Smooth muscle cell (in vitro differentiated cells): ENCODE measurements at regions not wholly inside any gene's neighbourhood (a gene's known extent, or its start where the extent isn't known, plus 50 kb on each side); places are given as distances from the start of the nearest gene placed in this dataset.

Experiments used
- DNase-seq: peaks from one replicate; lab custom pipeline; 2025; ENCODE audit not compliant: unreplicated experiment; lab: John Stamatoyannopoulos, UW
- H2AFZ ChIP-seq: fragments of 200-600 bp; sonication (generic); 2 replicates; pipeline ENCODE4 v1.6.0; 2016; ENCODE audit warnings: antibody characterized with exemption, low read depth, mild to moderate bottlenecking
- H3F3A ChIP-seq: fragments of 200-600 bp; sonication (generic); 2 replicates; pipeline ENCODE4 v1.6.0; 2017; ENCODE audit warnings: antibody characterized with exemption, low read depth
- H3K27ac ChIP-seq: fragments of 200-600 bp; sonication (generic); 2 replicates; pipeline ENCODE4 v1.5.1; 2016; ENCODE audit warnings: low read depth, mild to moderate bottlenecking
- H3K27me3 ChIP-seq: fragments of 200-600 bp; sonication (generic); 2 replicates; pipeline ENCODE4 v1.6.1; 2016; ENCODE audit warnings: low read depth, mild to moderate bottlenecking
- H3K36me3 ChIP-seq: fragments of 200-600 bp; sonication (generic); 2 replicates; pipeline ENCODE4 v1.5.1; 2016; ENCODE audit warnings: low read depth
- H3K4me1 ChIP-seq: fragments of 200-600 bp; sonication (generic); 2 replicates; pipeline ENCODE4 v1.5.1; 2016; ENCODE audit warnings: low read depth
- H3K4me2 ChIP-seq: fragments of 200-600 bp; sonication (generic); 2 replicates; pipeline ENCODE4 v1.6.0; 2016; ENCODE audit warnings: mild to moderate bottlenecking
- H3K4me3 ChIP-seq: fragments of 200-600 bp; sonication (generic); 2 replicates; pipeline ENCODE4 v1.5.1; 2016; ENCODE audit warnings: mild to moderate bottlenecking
- H3K79me2 ChIP-seq: fragments of 200-600 bp; sonication (generic); 2 replicates; pipeline ENCODE4 v1.6.0; 2016; ENCODE audit warnings: low read depth, mild to moderate bottlenecking
- H3K9ac ChIP-seq: fragments of 200-600 bp; sonication (generic); 2 replicates; pipeline ENCODE4 v1.6.0; 2016; ENCODE audit warnings: low read depth
- H3K9me3 ChIP-seq: fragments of 200-600 bp; sonication (generic); replicated peaks from 2 replicates; pipeline ENCODE4 v1.5.1; 2016; ENCODE audit warnings: low read depth
- H4K20me1 ChIP-seq: fragments of 200-600 bp; sonication (generic); 2 replicates; pipeline ENCODE4 v1.6.0; 2016; ENCODE audit warnings: low read depth
- WGBS: methylation state at CpG from one replicate; pipeline ENCODE4 v1.1.7; 2016; ENCODE audit warnings: low lambda C conversion rate; 5-methylcytosine and 5-hydroxymethylcytosine counted together
- TF ChIP-seq, protein P1 (sequence below): fragments of 200-600 bp; sonication (generic); IDR thresholded peaks from 2 replicates; pipeline ENCODE4 v1.5.1; 2017; ENCODE audit warnings: borderline replicate concordance, mild to moderate bottlenecking, antibody characterized with exemption; ENCODE audit not compliant: insufficient read depth, poor library complexity, severe bottlenecking

- no peaks in the 10 kb centered on the region for H3K79me2 ChIP-seq
- no peaks in the 10 kb centered on the region for H3K9me3 ChIP-seq
- no peak overlapping the region for H2AFZ ChIP-seq
- H3F3A ChIP-seq: no peaks in the 10 kb centered on the region
- no peaks in the 10 kb centered on the region for H4K20me1 ChIP-seq
- no peak overlapping the region for H3K27ac ChIP-seq
- H3K4me2 ChIP-seq: no peak overlapping the region
- no peak for DNase-seq
- no peaks in the 10 kb centered on the region for H3K4me1 ChIP-seq
- 38% methylated on average over 1 of the region's 1 CpG for WGBS
- H3K27me3 ChIP-seq: no peaks in the 10 kb centered on the region
- H3K36me3 ChIP-seq: no peaks in the 10 kb centered on the region
- no peak overlapping the region for H3K4me3 ChIP-seq
- TF ChIP-seq, protein P1, sequence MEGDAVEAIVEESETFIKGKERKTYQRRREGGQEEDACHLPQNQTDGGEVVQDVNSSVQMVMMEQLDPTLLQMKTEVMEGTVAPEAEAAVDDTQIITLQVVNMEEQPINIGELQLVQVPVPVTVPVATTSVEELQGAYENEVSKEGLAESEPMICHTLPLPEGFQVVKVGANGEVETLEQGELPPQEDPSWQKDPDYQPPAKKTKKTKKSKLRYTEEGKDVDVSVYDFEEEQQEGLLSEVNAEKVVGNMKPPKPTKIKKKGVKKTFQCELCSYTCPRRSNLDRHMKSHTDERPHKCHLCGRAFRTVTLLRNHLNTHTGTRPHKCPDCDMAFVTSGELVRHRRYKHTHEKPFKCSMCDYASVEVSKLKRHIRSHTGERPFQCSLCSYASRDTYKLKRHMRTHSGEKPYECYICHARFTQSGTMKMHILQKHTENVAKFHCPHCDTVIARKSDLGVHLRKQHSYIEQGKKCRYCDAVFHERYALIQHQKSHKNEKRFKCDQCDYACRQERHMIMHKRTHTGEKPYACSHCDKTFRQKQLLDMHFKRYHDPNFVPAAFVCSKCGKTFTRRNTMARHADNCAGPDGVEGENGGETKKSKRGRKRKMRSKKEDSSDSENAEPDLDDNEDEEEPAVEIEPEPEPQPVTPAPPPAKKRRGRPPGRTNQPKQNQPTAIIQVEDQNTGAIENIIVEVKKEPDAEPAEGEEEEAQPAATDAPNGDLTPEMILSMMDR: no peak
- H3K9ac ChIP-seq: no peak overlapping the region
Measured at GRCh38 chr9:101912698-101913097, 174.3 kb upstream of the GRIN3A start.

DNA sequence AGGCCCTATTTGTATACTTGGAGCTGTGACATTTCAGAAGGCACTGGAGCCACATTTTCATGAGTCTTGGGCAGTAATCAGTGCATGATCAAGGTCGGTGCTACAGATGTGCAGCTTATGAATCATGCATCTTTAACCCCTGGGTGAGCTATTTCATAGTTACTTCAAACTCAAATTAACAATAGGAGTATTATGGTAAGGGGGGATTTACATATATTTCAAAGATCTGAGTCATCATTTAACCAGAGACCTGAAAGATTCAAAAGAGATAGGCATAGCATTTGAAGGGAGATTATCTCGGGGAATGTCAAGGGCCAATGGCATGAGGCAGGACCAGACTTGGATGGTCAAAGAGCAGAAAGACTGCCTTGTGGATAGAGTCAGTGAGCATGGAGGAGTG lies 169.0 kb upstream of the GRIN3A start:
- H4K20me1 ChIP-seq: no peaks in the 10 kb centered on the region
- TF ChIP-seq, protein P1: no peak
- no peak overlapping the region for H3K4me2 ChIP-seq
- no peaks in the 10 kb centered on the region for H3K79me2 ChIP-seq
- H3K9ac ChIP-seq: no peak overlapping the region
- no peak overlapping the region for H3K27ac ChIP-seq
- no peaks in the 10 kb centered on the region for H3K4me1 ChIP-seq
- H3K9me3 ChIP-seq: no peaks in the 10 kb centered on the region
- WGBS: 72% methylated on average over 2 of the region's 2 CpGs
- no peak for DNase-seq
- no peaks in the 10 kb centered on the region for H3K36me3 ChIP-seq
- no peaks in the 10 kb centered on the region for H3K27me3 ChIP-seq
- no peak overlapping the region for H2AFZ ChIP-seq
- H3F3A ChIP-seq: no peaks in the 10 kb centered on the region
- no peak overlapping the region for H3K4me3 ChIP-seq

DNA sequence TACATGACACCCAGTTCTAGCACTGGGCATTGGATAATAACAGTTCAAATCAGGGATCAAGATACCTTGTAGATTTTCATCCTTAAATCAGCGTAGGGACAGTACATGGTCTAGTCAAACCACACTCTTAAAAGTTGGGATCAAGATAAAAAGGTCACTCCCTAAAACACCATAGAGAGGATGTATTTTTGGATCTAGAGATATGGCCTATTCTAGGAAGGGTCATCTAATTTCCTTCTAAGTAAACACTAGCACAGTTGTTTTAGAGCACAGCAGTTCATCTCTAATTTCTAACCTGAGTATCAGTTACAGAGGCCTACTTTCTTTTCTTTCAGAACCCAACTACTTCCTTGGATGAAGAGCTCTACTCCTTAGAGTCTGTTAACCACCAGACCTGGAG lies 166.4 kb upstream of the GRIN3A start:
- no peaks in the 10 kb centered on the region for H3K27me3 ChIP-seq
- no peaks in the 10 kb centered on the region for H3K79me2 ChIP-seq
- no peaks in the 10 kb centered on the region for H3K9me3 ChIP-seq
- H3K4me2 ChIP-seq: no peak overlapping the region
- no peak overlapping the region for H3K27ac ChIP-seq
- no peak overlapping the region for H3K9ac ChIP-seq
- H3K4me3 ChIP-seq: no peak overlapping the region
- WGBS: 89% methylated on average over 1 of the region's 1 CpG
- H4K20me1 ChIP-seq: no peaks in the 10 kb centered on the region
- no peak for DNase-seq
- H3F3A ChIP-seq: no peaks in the 10 kb centered on the region
- no peaks in the 10 kb centered on the region for H3K36me3 ChIP-seq
- TF ChIP-seq, protein P1: no peak
- H3K4me1 ChIP-seq: no peaks in the 10 kb centered on the region
- no peak overlapping the region for H2AFZ ChIP-seq

GRCh38 chr9:101902051-101902450 lies 163.6 kb upstream of the GRIN3A start:
- no peak for DNase-seq
- Histone ChIP-seq H3K9me3 (no peaks in the 10 kb centered on the region), H3K79me2 (no peaks in the 10 kb centered on the region), H2AFZ (no peak overlapping the region), H3K36me3 (no peaks in the 10 kb centered on the region), H3F3A (no peaks in the 10 kb centered on the region), H3K4me2 (no peak overlapping the region), H3K27me3 (no peaks in the 10 kb centered on the region), H4K20me1 (no peaks in the 10 kb centered on the region), H3K27ac (no peak overlapping the region), H3K4me3 (no peak overlapping the region), H3K4me1 (no peaks in the 10 kb centered on the region), H3K9ac (no peak overlapping the region)
- TF ChIP-seq, protein P1: no peak
- WGBS: 71% methylated on average over 2 of the region's 2 CpGs
